ENCODE measurements at regions not wholly inside any gene's neighbourhood (a gene's known extent, or its start where the extent isn't known, plus 50 kb on each side); places are given as distances from the start of the nearest gene placed in this dataset.

- Histone ChIP-seq H3K4me2 (ENCODE audit: low read length) (no peak overlapping the region), H3K27me3 (ENCODE audit: insufficient read depth, low read length) (no peaks in the 10 kb centered on the region), H3K9me2 (ENCODE audit: insufficient read depth) (0 out of 2 replicates have a peak, but pooled peaks cover 3% of the 10 kb centered on the region), H3K27ac (ENCODE audit: low read depth, low read length) (no peak overlapping the region), H4K20me1 (ENCODE audit: insufficient read depth) (no peaks in the 10 kb centered on the region), H3K9ac (ENCODE audit: low read length) (no peak overlapping the region), H3K79me2 (ENCODE audit: insufficient read depth, low read length) (no peaks in the 10 kb centered on the region), H2AFZ (ENCODE audit: low read depth, low read length, poor library complexity, severe bottlenecking) (no peak overlapping the region), H3K4me1 (ENCODE audit: control insufficient read depth in 1 of 2, insufficient read depth in 2 of 2, low read length in 2 of 2) (no peaks in the 10 kb centered on the region), H3K9me3 (ENCODE audit: control insufficient read depth in 1 of 2, insufficient read depth in 1 of 2, low read depth in 1 of 2, low read length in 2 of 2) (no peaks in the 10 kb centered on the region), H3K4me3 (replicated peaks in 1 of 2; ENCODE audit: low read depth in 1 of 2, low read length in 2 of 2) (no peak overlapping the region), H3K36me3 (ENCODE audit: control insufficient read depth in 1 of 2, insufficient read depth in 2 of 2, low read length in 2 of 2) (no peaks in the 10 kb centered on the region)
- intact Hi-C loops (cut with micrococcal nuclease): loop anchor here (10.0 kb wide), 1 partner anchor 356 kb away; no protein-coding TSS in a partner anchor
- no peak for TF ChIP-seq EZH2 (IDR thresholded peaks at IDR 0.05)
- TF ChIP-seq POLR2A (IDR thresholded peaks at IDR 0.05; ENCODE audit: borderline replicate concordance, extremely low read depth, insufficient read depth, insufficient read length): no peak
- TF ChIP-seq JUND (IDR thresholded peaks at IDR 0.05): no peak
- no peak for TF ChIP-seq EZH2phosphoT487 (IDR thresholded peaks at IDR 0.05; ENCODE audit: borderline replicate concordance)
- TF ChIP-seq MAX (IDR thresholded peaks at IDR 0.05): no peak
- TF ChIP-seq SP1 (IDR thresholded peaks at IDR 0.05; ENCODE audit: low read depth): no peak
- TF ChIP-seq RAD21 (IDR thresholded peaks at IDR 0.05; ENCODE audit: low read depth): no peak
- no peak for TF ChIP-seq SIN3A (IDR thresholded peaks at IDR 0.05; ENCODE audit: low read depth)
- TF ChIP-seq EGR1 (IDR thresholded peaks at IDR 0.05; ENCODE audit: low read depth): no peak
- TF ChIP-seq POLR2AphosphoS5 (IDR thresholded peaks at IDR 0.05; ENCODE audit: low read depth, low read length): no peak
- no peak for TF ChIP-seq FOSL1 (IDR thresholded peaks at IDR 0.05; ENCODE audit: low read depth)
- no peak for DNase-seq (ENCODE audit: low read depth, low spot score)
- RAD21 ChIA-PET (ENCODE audit: low non-redundant PET in 1 of 2, low total read pairs in 2 of 2, uncharacterized antibody in 2 of 2, unreplicated experiment in 2 of 2): no interaction called here
- no peak for ATAC-seq
- POLR2A ChIA-PET: no interaction called here
- CTCF ChIA-PET: no interaction called here
- BruUV-seq (replicated peaks): no TSS peak
These were observed 263.4 kb upstream of the SLC30A5 start for GRCh38 chr5:68830377-68830898.

- Histone ChIP-seq H3K79me2 (ENCODE audit: insufficient read depth, low read length) (no peaks in the 10 kb centered on the region), H3K9me2 (ENCODE audit: insufficient read depth) (0 out of 2 replicates have a peak, but pooled peaks cover 3% of the 10 kb centered on the region), H3K9ac (ENCODE audit: low read length) (no peak overlapping the region), H3K9me3 (ENCODE audit: control insufficient read depth in 1 of 2, insufficient read depth in 1 of 2, low read depth in 1 of 2, low read length in 2 of 2) (no peaks in the 10 kb centered on the region), H3K4me1 (ENCODE audit: control insufficient read depth in 1 of 2, insufficient read depth in 2 of 2, low read length in 2 of 2) (no peaks in the 10 kb centered on the region), H3K4me3 (replicated peaks in 1 of 2; ENCODE audit: low read depth in 1 of 2, low read length in 2 of 2) (no peak overlapping the region), H2AFZ (ENCODE audit: low read depth, low read length, poor library complexity, severe bottlenecking) (no peak overlapping the region), H3K4me2 (ENCODE audit: low read length) (no peak overlapping the region), H4K20me1 (ENCODE audit: insufficient read depth) (no peaks in the 10 kb centered on the region), H3K27me3 (ENCODE audit: insufficient read depth, low read length) (no peaks in the 10 kb centered on the region), H3K36me3 (ENCODE audit: control insufficient read depth in 1 of 2, insufficient read depth in 2 of 2, low read length in 2 of 2) (no peaks in the 10 kb centered on the region), H3K27ac (ENCODE audit: low read depth, low read length) (no peak overlapping the region)
- no TSS peak for BruUV-seq (replicated peaks)
- ChIA-PET CTCF (no interaction called here), RAD21 (ENCODE audit: low non-redundant PET in 1 of 2, low total read pairs in 2 of 2, uncharacterized antibody in 2 of 2, unreplicated experiment in 2 of 2) (no interaction called here), POLR2A (no interaction called here)
- intact Hi-C loops (cut with micrococcal nuclease): loop anchor here (10.0 kb wide), 1 partner anchor 360 kb away; no protein-coding TSS in a partner anchor
- ATAC-seq: no peak
- no peak for TF ChIP-seq ZFX (IDR thresholded peaks at IDR 0.05)
- TF ChIP-seq JUND (IDR thresholded peaks at IDR 0.05): no peak
- no peak for TF ChIP-seq SIN3A (IDR thresholded peaks at IDR 0.05; ENCODE audit: low read depth)
- no peak for TF ChIP-seq EZH2phosphoT487 (IDR thresholded peaks at IDR 0.05; ENCODE audit: borderline replicate concordance)
- TF ChIP-seq ZBTB33 (IDR thresholded peaks at IDR 0.05; ENCODE audit: extremely low read depth, insufficient replicate concordance, low read length): no peak
- DNase-seq (ENCODE audit: low read depth, low spot score): no peak
These were observed 259.3 kb upstream of the SLC30A5 start for GRCh38 chr5:68834491-68834981.

Data from HCT116 (cell line).